GM21528 (cell line): ENCODE measurements at regions not wholly inside any gene's neighbourhood (a gene's known extent, or its start where the extent isn't known, plus 50 kb on each side); places are given as distances from the start of the nearest gene placed in this dataset.

Source experiments
- ATAC-seq: cut with Tn5 transposase; IDR thresholded peaks from one replicate; pipeline ENCODE4 v1.9.1; 2021; ENCODE audit warnings: mild to moderate bottlenecking, moderate library complexity; ENCODE audit not compliant: unreplicated experiment, low FRiP score

GRCh38 chr4:26263165-26263564 lies 57.6 kb upstream of the RBPJ start:
- ATAC-seq = no peak

- no peak for ATAC-seq
Measured at GRCh38 chr4:26264109-26264508, 56.7 kb upstream of the RBPJ start.

- no peak for ATAC-seq
Measured at GRCh38 chr4:26267087-26267486, 53.7 kb upstream of the RBPJ start.

- ATAC-seq = no peak
Measured at GRCh38 chr4:26268246-26268645, 52.6 kb upstream of the RBPJ start.

GRCh38 chr4:26269038-26269437 lies 51.8 kb upstream of the RBPJ start:
- ATAC-seq = no peak
